ENCODE measurements at regions not wholly inside any gene's neighbourhood (a gene's known extent, or its start where the extent isn't known, plus 50 kb on each side); places are given as distances from the start of the nearest gene placed in this dataset.
A peak's percentile ranks its signal among the peaks of the same experiment; 100 is the strongest.

GRCh38 chr13:105097521-105097920, 1437.9 kb downstream of the EFNB2 start:
- Histone ChIP-seq H2AFZ (ENCODE audit: low read length) (no peak overlapping the region), H3K9ac (ENCODE audit: insufficient read depth, low read length) (no peak overlapping the region), H3K4me1 (ENCODE audit: control insufficient read depth, extremely low read depth, insufficient read depth, low read length) (no peaks in the 10 kb centered on the region), H3K4me2 (ENCODE audit: extremely low read depth, insufficient read depth, low read length) (no peak overlapping the region), H3K36me3 (ENCODE audit: control insufficient read depth, insufficient read depth, low read length) (no peaks in the 10 kb centered on the region), H3K9me3 (ENCODE audit: control insufficient read depth, insufficient read depth, low read depth, low read length) (no peaks in the 10 kb centered on the region), H3K79me2 (ENCODE audit: control insufficient read depth, insufficient read depth, low read length) (no peaks in the 10 kb centered on the region), H4K20me1 (ENCODE audit: control insufficient read depth, extremely low read depth, insufficient read depth, low read length) (no peaks in the 10 kb centered on the region), H3K27me3 (ENCODE audit: control insufficient read depth, insufficient read depth, low read length) (no peaks in the 10 kb centered on the region), H3K27ac (ENCODE audit: insufficient read depth, low read length) (no peak overlapping the region), H3K4me3 (replicated peaks in 1 of 4; ENCODE audit: control extremely low read depth in 1 of 4, insufficient read depth in 1 of 4, low read depth in 3 of 4, low read length in 4 of 4) (no peak overlapping the region)
- TF ChIP-seq, protein P1, sequence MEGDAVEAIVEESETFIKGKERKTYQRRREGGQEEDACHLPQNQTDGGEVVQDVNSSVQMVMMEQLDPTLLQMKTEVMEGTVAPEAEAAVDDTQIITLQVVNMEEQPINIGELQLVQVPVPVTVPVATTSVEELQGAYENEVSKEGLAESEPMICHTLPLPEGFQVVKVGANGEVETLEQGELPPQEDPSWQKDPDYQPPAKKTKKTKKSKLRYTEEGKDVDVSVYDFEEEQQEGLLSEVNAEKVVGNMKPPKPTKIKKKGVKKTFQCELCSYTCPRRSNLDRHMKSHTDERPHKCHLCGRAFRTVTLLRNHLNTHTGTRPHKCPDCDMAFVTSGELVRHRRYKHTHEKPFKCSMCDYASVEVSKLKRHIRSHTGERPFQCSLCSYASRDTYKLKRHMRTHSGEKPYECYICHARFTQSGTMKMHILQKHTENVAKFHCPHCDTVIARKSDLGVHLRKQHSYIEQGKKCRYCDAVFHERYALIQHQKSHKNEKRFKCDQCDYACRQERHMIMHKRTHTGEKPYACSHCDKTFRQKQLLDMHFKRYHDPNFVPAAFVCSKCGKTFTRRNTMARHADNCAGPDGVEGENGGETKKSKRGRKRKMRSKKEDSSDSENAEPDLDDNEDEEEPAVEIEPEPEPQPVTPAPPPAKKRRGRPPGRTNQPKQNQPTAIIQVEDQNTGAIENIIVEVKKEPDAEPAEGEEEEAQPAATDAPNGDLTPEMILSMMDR (conservative IDR thresholded peaks at IDR 0.05 in 1 of 2, IDR thresholded peaks at IDR 0.05 in 1 of 2; ENCODE audit: low read depth in 1 of 2, low read length in 2 of 2), result no peak
- no peak for TF ChIP-seq EZH2 (IDR thresholded peaks at IDR 0.05; ENCODE audit: low read length, missing control alignments)
- DNase-seq (ENCODE audit: low read depth in 2 of 2), result no peak

- peak in 1 of 2 donors; percentile 69 for DNase-seq (ENCODE audit: low read depth in 2 of 2)
- H2AFZ ChIP-seq (ENCODE audit: low read length), result no peak overlapping the region
- no peaks in the 10 kb centered on the region for H3K79me2 ChIP-seq (ENCODE audit: control insufficient read depth, insufficient read depth, low read length)
- no peak overlapping the region for H3K4me2 ChIP-seq (ENCODE audit: extremely low read depth, insufficient read depth, low read length)
- no peaks in the 10 kb centered on the region for H3K36me3 ChIP-seq (ENCODE audit: control insufficient read depth, insufficient read depth, low read length)
- H3K4me3 ChIP-seq (replicated peaks in 1 of 4; ENCODE audit: control extremely low read depth in 1 of 4, insufficient read depth in 1 of 4, low read depth in 3 of 4, low read length in 4 of 4), result no peak overlapping the region
- no peak for TF ChIP-seq EZH2 (IDR thresholded peaks at IDR 0.05; ENCODE audit: low read length, missing control alignments)
- TF ChIP-seq, protein P1 (conservative IDR thresholded peaks at IDR 0.05 in 1 of 2, IDR thresholded peaks at IDR 0.05 in 1 of 2; ENCODE audit: low read depth in 1 of 2, low read length in 2 of 2), result no peak
- no peak overlapping the region for H3K27ac ChIP-seq (ENCODE audit: insufficient read depth, low read length)
- H3K27me3 ChIP-seq (ENCODE audit: control insufficient read depth, insufficient read depth, low read length), result no peaks in the 10 kb centered on the region
- H3K9ac ChIP-seq (ENCODE audit: insufficient read depth, low read length), result no peak overlapping the region
- no peaks in the 10 kb centered on the region for H4K20me1 ChIP-seq (ENCODE audit: control insufficient read depth, extremely low read depth, insufficient read depth, low read length)
- no peaks in the 10 kb centered on the region for H3K9me3 ChIP-seq (ENCODE audit: control insufficient read depth, insufficient read depth, low read depth, low read length)
- H3K4me1 ChIP-seq (ENCODE audit: control insufficient read depth, extremely low read depth, insufficient read depth, low read length), result no peaks in the 10 kb centered on the region
Measured at GRCh38 chr13:105089858-105090643, 1445.4 kb downstream of the EFNB2 start.

DNA sequence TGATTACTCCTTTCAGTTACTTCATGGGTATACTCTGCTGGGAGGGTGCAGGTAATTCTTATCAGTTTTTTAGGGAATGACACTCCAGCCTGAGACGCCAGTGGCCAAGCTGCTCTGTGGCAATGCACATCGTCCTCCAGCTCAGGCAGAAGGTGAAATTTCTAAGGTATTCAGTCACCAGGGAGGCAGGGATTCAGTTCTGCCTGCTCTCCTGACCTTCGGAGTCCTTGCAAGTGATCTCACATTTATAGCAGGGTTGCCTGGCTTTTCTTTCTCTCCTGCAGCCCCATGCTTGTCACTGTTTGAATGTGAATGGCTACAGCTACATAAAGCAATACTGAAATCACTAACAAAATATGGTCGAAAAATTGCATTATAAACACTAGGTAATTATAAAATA, 1447.5 kb downstream of the EFNB2 start:
- no peak for DNase-seq (ENCODE audit: low read depth in 2 of 2)
- H3K4me2 ChIP-seq (ENCODE audit: extremely low read depth, insufficient read depth, low read length), result no peak overlapping the region
- no peaks in the 10 kb centered on the region for H3K9me3 ChIP-seq (ENCODE audit: control insufficient read depth, insufficient read depth, low read depth, low read length)
- H3K9ac ChIP-seq (ENCODE audit: insufficient read depth, low read length), result no peak overlapping the region
- no peak overlapping the region for H3K4me3 ChIP-seq (replicated peaks in 1 of 4; ENCODE audit: control extremely low read depth in 1 of 4, insufficient read depth in 1 of 4, low read depth in 3 of 4, low read length in 4 of 4)
- H3K36me3 ChIP-seq (ENCODE audit: control insufficient read depth, insufficient read depth, low read length), result no peaks in the 10 kb centered on the region
- H3K27me3 ChIP-seq (ENCODE audit: control insufficient read depth, insufficient read depth, low read length), result no peaks in the 10 kb centered on the region
- TF ChIP-seq, protein P1 (conservative IDR thresholded peaks at IDR 0.05 in 1 of 2, IDR thresholded peaks at IDR 0.05 in 1 of 2; ENCODE audit: low read depth in 1 of 2, low read length in 2 of 2), result no peak
- no peak for TF ChIP-seq EZH2 (IDR thresholded peaks at IDR 0.05; ENCODE audit: low read length, missing control alignments)
- H3K27ac ChIP-seq (ENCODE audit: insufficient read depth, low read length), result no peak overlapping the region
- no peaks in the 10 kb centered on the region for H3K4me1 ChIP-seq (ENCODE audit: control insufficient read depth, extremely low read depth, insufficient read depth, low read length)
- H4K20me1 ChIP-seq (ENCODE audit: control insufficient read depth, extremely low read depth, insufficient read depth, low read length), result no peaks in the 10 kb centered on the region
- no peaks in the 10 kb centered on the region for H3K79me2 ChIP-seq (ENCODE audit: control insufficient read depth, insufficient read depth, low read length)
- no peak overlapping the region for H2AFZ ChIP-seq (ENCODE audit: low read length)
